ENCODE measurements at regions not wholly inside any gene's neighbourhood (a gene's known extent, or its start where the extent isn't known, plus 50 kb on each side); places are given as distances from the start of the nearest gene placed in this dataset.

DNA sequence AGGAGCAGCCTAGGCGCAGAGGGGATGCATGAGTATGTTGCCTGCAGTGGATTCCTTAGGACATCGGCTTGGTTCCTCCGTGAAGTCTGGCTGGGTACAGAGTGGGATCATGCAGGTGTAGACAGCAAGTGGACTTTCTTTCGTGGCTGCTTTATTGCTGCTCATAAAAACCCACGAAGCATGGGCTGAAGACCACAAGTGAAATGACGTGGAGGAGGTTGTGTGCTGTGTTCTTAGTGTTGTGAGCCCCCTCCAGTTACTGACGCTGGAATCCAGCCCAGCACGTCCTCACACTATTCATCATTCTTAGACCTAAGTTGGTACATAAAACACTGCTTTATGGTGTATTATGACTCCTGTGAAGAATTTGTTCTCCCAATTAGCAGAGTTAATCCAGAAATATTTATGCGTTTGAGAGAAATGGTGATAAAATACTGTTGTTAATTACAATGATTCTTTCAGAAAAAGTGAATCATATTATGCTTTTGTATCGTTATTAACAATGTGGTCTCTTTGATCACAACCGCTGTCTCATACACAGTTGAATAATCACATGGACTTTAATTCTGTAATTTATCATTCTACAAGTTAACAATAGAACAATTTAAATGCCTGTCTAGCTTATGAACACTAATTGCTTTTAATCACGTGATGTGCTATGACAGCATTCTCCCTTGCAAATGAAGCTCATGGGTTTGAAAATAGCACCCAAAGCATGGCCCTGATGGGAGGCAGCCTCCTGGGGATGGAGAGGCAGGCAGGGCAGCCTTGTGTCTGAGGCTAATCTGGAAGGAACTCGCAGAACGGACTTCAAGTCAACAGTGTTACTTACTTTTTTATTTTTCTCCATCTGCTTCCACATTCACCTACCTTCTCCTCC, 233.9 kb upstream of the SYNDIG1 start:
- TF ChIP-seq, protein P1, sequence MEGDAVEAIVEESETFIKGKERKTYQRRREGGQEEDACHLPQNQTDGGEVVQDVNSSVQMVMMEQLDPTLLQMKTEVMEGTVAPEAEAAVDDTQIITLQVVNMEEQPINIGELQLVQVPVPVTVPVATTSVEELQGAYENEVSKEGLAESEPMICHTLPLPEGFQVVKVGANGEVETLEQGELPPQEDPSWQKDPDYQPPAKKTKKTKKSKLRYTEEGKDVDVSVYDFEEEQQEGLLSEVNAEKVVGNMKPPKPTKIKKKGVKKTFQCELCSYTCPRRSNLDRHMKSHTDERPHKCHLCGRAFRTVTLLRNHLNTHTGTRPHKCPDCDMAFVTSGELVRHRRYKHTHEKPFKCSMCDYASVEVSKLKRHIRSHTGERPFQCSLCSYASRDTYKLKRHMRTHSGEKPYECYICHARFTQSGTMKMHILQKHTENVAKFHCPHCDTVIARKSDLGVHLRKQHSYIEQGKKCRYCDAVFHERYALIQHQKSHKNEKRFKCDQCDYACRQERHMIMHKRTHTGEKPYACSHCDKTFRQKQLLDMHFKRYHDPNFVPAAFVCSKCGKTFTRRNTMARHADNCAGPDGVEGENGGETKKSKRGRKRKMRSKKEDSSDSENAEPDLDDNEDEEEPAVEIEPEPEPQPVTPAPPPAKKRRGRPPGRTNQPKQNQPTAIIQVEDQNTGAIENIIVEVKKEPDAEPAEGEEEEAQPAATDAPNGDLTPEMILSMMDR (IDR thresholded peaks at IDR 0.05) = no peak
- no peak for DNase-seq
- H3K4me3 Mint-ChIP-seq = no peak overlapping the region
- no peaks in the 10 kb centered on the region for H3K36me3 Mint-ChIP-seq (ENCODE audit: low read depth)
- intact Hi-C loops (cut with micrococcal nuclease) = no loop called here
- no peak for ATAC-seq (ENCODE audit: low read depth)
- H3K9me3 Mint-ChIP-seq = no peaks in the 10 kb centered on the region
- no peak overlapping the region for H3K27ac Mint-ChIP-seq
- no peaks in the 10 kb centered on the region for H3K4me1 Mint-ChIP-seq
- peaks cover 7% of the 10 kb centered on the region for H3K27me3 Mint-ChIP-seq
- ChIA-PET CTCF (no interaction called here), POLR2A (no interaction called here)

DNA sequence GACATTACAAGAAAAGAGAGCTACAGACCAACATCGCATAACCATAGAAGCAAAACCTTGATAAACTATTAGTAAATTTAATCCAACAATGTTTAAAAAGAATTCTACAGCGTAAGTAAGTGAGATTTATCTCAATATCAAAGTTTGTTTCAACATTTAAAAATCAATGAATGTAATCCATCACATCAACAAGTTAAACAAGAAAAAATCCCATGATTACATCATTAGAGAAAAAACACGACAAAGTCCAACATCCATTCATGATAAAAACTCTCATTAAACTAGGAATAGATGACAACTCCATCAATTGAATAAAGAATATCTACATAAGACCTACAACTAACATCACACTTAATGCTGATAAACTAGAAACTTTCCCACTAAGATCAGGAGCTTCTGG, 239.0 kb upstream of the GGTLC1 start:
- no peaks in the 10 kb centered on the region for H3K9me3 Mint-ChIP-seq
- H3K27me3 Mint-ChIP-seq = peaks cover 4% of the 10 kb centered on the region
- H3K4me1 Mint-ChIP-seq = no peaks in the 10 kb centered on the region
- no peaks in the 10 kb centered on the region for H3K36me3 Mint-ChIP-seq (ENCODE audit: low read depth)
- ATAC-seq (ENCODE audit: low read depth) (no peak), DNase-seq (no peak)
- ChIA-PET POLR2A (no interaction called here), CTCF (no interaction called here)
- no peak overlapping the region for H3K27ac Mint-ChIP-seq
- no peak overlapping the region for H3K4me3 Mint-ChIP-seq
- intact Hi-C loops (cut with micrococcal nuclease) = no loop called here
- TF ChIP-seq, protein P1 (IDR thresholded peaks at IDR 0.05) = no peak

DNA sequence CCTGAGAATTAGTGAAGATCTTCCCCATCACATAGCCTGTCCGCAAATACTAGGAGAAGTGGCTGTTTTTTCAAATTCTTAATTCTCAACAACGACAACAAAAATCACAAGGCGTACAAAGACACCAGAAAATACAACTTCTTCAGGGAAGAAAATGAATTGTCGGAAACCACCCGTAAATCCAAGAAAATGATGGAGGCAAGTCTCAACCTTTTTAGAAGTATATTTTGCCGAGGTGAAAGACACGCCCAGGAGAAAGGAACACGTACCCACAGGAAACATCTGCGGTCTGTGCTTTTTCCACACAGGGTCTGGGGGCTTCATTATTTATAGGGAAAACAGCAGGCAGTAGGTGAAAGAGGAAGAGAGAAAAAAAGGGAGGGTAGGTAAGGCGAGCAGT, 223.9 kb upstream of the GGTLC1 start:
- Mint-ChIP-seq H3K4me1 (no peaks in the 10 kb centered on the region), H3K9me3 (peaks cover 6% of the 10 kb centered on the region), H3K27me3 (peaks cover 30% of the 10 kb centered on the region), H3K36me3 (ENCODE audit: low read depth) (no peaks in the 10 kb centered on the region), H3K27ac (no peak overlapping the region), H3K4me3 (no peak overlapping the region)
- TF ChIP-seq, protein P1 (IDR thresholded peaks at IDR 0.05) = no peak
- no peak for ATAC-seq (ENCODE audit: low read depth)
- POLR2A ChIA-PET = no interaction called here
- intact Hi-C loops (cut with micrococcal nuclease) = no loop called here
- no peak for DNase-seq
- CTCF ChIA-PET = no interaction called here

DNA sequence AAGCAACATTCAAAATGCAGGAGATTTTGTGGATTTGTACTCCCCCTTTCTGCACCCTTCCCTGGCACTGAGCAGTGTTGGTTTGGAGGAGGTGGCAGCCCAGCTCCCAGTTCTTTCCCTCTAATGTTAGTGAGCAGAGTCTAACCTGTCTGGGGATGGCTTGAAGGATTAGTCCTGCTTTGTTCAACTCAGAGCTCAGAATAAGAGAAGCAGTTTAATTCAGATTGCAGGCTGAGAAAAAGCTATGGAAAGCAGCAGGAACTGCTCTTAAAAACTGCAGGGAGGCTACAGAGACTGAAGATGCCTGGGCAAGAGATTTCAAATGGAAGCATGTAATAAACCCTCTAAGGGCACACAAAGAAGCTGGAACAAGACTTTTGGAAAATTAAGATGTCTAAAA, 223.4 kb upstream of the GGTLC1 start:
- TF ChIP-seq, protein P1 (IDR thresholded peaks at IDR 0.05) = no peak
- no peak overlapping the region for H3K27ac Mint-ChIP-seq
- no peaks in the 10 kb centered on the region for H3K36me3 Mint-ChIP-seq (ENCODE audit: low read depth)
- H3K4me3 Mint-ChIP-seq = no peak overlapping the region
- CTCF ChIA-PET = no interaction called here
- ATAC-seq (ENCODE audit: low read depth) (no peak), DNase-seq (no peak)
- intact Hi-C loops (cut with micrococcal nuclease) = no loop called here
- peaks cover 30% of the 10 kb centered on the region for H3K27me3 Mint-ChIP-seq
- POLR2A ChIA-PET = no interaction called here
- no peaks in the 10 kb centered on the region for H3K4me1 Mint-ChIP-seq
- peaks cover 5% of the 10 kb centered on the region for H3K9me3 Mint-ChIP-seq

DNA sequence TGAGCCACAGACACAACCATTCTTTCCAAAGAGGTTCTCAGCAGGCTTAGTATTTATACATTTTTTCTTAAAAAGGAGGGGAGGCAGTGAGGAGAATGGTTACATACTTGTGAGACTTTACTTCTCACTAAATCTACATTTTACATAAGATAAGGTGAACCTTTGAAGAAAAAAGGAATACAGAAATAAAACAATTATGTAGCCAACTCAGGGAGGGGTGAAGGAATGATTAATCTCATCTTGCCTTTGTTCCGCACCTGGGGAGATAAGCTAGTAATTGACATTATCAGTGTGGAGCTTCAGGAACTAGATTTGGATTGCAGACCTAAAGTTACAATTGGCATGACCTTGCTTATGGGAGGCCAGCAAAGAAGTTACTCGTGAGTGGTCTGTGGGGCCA, 221.8 kb upstream of the GGTLC1 start:
- intact Hi-C loops (cut with micrococcal nuclease) = no loop called here
- POLR2A ChIA-PET = no interaction called here
- H3K27me3 Mint-ChIP-seq = peaks cover 29% of the 10 kb centered on the region

More for the DNA sequence above, 221.8 kb upstream of the GGTLC1 start:
- ATAC-seq (ENCODE audit: low read depth) (no peak), DNase-seq (no peak)
- Mint-ChIP-seq H3K9me3 (peaks cover 3% of the 10 kb centered on the region), H3K27ac (no peak overlapping the region), H3K36me3 (ENCODE audit: low read depth) (no peaks in the 10 kb centered on the region), H3K4me3 (no peak overlapping the region), H3K4me1 (no peaks in the 10 kb centered on the region)
- CTCF ChIA-PET = no interaction called here
- TF ChIP-seq, protein P1 (IDR thresholded peaks at IDR 0.05) = no peak
